ENCODE measurements at regions not wholly inside any gene's neighbourhood (a gene's known extent, or its start where the extent isn't known, plus 50 kb on each side); places are given as distances from the start of the nearest gene placed in this dataset.

DNA sequence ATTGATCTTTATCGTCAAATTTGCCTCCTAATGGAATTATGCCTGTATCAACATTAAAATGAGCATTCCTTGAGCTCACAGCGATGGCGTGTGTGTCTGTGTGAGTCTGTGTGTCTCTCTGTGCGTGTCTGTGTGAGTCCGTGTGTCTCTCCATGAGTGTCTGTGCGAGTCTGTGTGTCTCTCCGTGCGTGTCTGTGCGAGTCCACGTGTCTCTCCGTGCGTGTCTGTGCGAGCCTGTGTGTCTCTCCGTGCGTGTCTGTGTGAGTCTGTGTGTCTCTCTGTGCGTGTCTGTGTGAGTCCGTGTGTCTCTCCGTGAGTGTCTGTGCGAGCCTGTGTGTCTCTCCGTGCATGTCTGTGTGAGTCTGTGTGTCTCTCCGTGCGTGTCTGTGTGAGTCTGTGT lies 326.5 kb upstream of the B3GAT1 start:
- no peak for DNase-seq (ENCODE audit: low read depth)
- POLR2A ChIA-PET: no interaction called here

DNA sequence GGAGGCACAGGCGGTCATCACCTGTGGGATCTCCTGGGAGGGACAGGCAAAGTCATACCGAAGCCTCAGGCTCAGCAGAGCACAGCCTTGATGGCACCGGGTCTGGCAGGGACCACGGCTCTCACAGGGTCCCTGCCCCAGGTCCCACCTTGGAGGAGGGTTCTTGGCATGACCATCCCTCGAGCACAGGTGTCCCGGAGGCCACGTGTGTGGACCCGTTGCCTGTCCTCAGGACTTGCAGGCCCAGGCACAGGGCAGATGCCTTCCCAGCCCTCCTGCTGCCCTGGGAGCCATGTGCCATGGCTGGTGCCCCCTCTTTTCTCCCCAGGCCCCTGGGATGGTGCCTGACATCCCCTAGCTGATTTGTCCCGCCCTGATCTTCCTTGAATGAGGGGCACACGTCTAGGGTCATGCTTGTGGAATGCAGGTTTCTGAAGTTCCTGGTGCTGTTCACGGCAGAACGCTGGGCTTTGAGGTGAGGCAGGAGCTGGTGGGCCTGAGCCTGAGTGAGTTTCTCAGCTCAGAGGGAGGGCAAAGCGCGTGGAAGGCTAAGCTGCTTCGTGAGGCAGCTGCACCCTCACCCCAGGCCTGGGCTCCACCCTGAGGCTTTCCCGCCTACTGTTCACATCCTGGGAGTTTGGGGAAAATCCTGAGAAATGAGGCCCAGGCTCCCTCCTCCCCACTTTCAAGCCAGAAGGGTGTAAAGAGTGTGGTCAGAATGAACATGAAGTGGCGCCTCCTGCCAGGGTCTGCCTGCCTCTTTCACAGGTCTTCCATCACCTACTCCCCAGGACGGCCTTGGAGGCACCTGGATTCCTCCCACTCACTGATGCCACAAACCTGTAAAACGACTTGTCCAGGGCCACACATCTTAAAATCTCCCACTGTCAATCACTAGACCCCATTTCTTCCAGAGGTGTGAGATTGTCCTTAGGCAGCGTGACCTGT lies 325.8 kb upstream of the B3GAT1 start:
- POLR2A ChIA-PET: no interaction called here
- DNase-seq (ENCODE audit: low read depth): no peak
- CTCF ChIA-PET: no interaction called here
- Histone ChIP-seq H3K4me3 (ENCODE audit: low read depth, low read length) (no peak overlapping the region), H3K27me3 (ENCODE audit: control insufficient read depth, insufficient read depth, low read length) (no peaks in the 10 kb centered on the region), H3K36me3 (ENCODE audit: control insufficient read depth, insufficient read depth, low read length) (no peaks in the 10 kb centered on the region)
- TF ChIP-seq, protein P1, sequence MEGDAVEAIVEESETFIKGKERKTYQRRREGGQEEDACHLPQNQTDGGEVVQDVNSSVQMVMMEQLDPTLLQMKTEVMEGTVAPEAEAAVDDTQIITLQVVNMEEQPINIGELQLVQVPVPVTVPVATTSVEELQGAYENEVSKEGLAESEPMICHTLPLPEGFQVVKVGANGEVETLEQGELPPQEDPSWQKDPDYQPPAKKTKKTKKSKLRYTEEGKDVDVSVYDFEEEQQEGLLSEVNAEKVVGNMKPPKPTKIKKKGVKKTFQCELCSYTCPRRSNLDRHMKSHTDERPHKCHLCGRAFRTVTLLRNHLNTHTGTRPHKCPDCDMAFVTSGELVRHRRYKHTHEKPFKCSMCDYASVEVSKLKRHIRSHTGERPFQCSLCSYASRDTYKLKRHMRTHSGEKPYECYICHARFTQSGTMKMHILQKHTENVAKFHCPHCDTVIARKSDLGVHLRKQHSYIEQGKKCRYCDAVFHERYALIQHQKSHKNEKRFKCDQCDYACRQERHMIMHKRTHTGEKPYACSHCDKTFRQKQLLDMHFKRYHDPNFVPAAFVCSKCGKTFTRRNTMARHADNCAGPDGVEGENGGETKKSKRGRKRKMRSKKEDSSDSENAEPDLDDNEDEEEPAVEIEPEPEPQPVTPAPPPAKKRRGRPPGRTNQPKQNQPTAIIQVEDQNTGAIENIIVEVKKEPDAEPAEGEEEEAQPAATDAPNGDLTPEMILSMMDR (IDR thresholded peaks at IDR 0.05; ENCODE audit: insufficient read depth, low read depth, low read length): no peak

More for the DNA sequence above, 326.5 kb upstream of the B3GAT1 start:
- no peaks in the 10 kb centered on the region for H3K27me3 ChIP-seq (ENCODE audit: control insufficient read depth, insufficient read depth, low read length)
- no peaks in the 10 kb centered on the region for H3K36me3 ChIP-seq (ENCODE audit: control insufficient read depth, insufficient read depth, low read length)
- TF ChIP-seq, protein P1 (IDR thresholded peaks at IDR 0.05; ENCODE audit: insufficient read depth, low read depth, low read length): no peak
- CTCF ChIA-PET: no interaction called here
- H3K4me3 ChIP-seq (ENCODE audit: low read depth, low read length): no peak overlapping the region

DNA sequence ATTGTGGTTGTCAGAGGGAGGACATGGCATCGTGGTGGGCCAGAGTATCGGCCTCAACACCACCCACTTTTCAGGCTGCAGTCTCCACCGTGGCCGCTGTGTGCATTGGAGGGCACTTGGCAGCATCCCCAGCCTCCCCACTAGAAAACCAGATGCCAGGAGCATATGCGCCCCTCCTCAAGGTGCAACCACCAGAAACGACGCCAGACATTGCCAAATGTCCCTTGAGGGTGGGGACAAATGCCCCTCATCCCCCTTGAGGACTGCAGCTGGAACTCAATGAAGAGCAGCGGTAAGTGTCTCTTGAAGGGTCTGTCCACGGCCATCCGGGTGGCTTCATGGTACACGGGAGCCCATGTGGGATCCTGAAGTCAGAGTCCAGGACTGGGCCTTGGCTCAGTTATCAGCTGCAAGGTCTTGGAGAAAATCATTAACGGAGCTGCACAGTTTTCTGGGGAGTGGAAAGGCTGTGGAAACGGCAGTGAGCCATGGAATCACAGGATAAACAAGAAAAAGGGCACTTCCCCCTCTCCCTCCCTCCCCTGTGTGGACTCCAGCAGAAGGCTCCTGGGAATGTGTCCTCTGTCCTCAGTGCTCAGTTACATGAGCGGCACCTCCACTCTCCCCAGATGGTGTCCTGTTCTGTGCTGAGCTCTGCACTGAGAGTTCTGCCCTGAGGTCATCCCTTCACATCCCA lies 324.4 kb upstream of the B3GAT1 start:
- Histone ChIP-seq H3K27me3 (ENCODE audit: control insufficient read depth, insufficient read depth, low read length) (no peaks in the 10 kb centered on the region), H3K36me3 (ENCODE audit: control insufficient read depth, insufficient read depth, low read length) (no peaks in the 10 kb centered on the region), H3K4me3 (ENCODE audit: low read depth, low read length) (no peak overlapping the region)
- ChIA-PET CTCF (no interaction called here), POLR2A (no interaction called here)
- TF ChIP-seq, protein P1 (IDR thresholded peaks at IDR 0.05; ENCODE audit: insufficient read depth, low read depth, low read length): no peak
- DNase-seq (ENCODE audit: low read depth): no peak

DNA sequence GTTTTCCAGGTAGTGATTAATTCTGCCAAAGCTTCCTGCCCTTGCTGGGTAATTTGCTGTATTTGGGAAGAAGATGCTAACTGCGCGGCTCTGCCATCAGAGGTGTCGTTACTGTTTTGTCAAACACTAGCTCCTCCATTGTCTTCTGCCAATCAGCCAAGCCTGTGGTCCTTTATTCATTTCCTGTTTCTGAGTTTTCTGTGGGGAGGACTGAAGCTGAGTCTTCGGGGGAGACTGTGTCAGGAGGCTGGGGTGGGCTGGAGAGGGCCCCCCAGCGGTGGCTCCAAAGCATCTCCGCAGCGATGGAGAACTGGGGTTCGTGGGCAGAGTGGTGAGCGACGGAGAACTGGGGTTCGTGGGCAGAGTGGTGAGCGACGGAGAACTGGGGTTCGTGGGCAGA lies 322.9 kb upstream of the B3GAT1 start:
- no peaks in the 10 kb centered on the region for H3K36me3 ChIP-seq (ENCODE audit: control insufficient read depth, insufficient read depth, low read length)
- no peak for DNase-seq (ENCODE audit: low read depth)
- no peak overlapping the region for H3K4me3 ChIP-seq (ENCODE audit: low read depth, low read length)
- ChIA-PET CTCF (interaction anchor here (0.6 kb wide), 1 partner anchor 134 kb away, joined by 3 read pairs; no protein-coding TSS in a partner anchor), POLR2A (no interaction called here)
- H3K27me3 ChIP-seq (ENCODE audit: control insufficient read depth, insufficient read depth, low read length): no peaks in the 10 kb centered on the region
- TF ChIP-seq, protein P1 (IDR thresholded peaks at IDR 0.05; ENCODE audit: insufficient read depth, low read depth, low read length): no peak

DNA sequence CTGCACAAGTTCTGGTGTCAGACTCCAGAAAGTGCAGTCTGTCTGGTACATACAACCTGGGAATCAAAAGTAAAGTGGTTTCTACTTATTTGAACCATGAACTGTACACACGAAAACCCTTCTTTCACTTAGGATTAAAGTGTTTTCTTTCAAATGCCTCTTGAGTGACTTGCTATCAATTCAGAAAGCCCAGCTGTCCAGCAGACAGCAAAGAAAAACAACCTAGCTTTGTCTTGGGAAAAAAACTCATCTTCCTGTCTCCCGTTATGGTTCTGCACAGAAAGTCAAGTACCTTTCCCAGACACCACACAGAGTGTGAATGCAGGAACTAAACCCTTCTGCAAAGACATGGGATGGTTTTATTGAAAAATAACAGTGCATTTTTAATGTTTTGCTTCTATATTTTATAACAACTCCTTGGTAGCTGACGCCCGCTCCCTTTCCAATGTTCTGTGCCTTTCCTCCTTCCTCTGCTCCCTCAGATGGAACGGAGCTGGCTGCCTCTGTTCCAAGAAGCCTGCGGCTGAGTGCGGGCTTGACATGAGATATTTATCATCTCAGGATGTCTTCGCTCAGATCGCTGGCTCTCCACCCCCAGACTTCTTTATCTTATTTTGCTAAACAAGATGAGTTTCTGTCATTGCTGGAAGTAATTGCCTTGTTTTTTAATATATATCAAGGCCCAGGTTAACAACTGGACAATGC lies 322.3 kb upstream of the B3GAT1 start:
- Histone ChIP-seq H3K36me3 (ENCODE audit: control insufficient read depth, insufficient read depth, low read length) (no peaks in the 10 kb centered on the region), H3K4me3 (ENCODE audit: low read depth, low read length) (no peak overlapping the region), H3K27me3 (ENCODE audit: control insufficient read depth, insufficient read depth, low read length) (no peaks in the 10 kb centered on the region)
- ChIA-PET POLR2A (no interaction called here), CTCF (no interaction called here)
- TF ChIP-seq, protein P1 (IDR thresholded peaks at IDR 0.05; ENCODE audit: insufficient read depth, low read depth, low read length): no peak
- no peak for DNase-seq (ENCODE audit: low read depth)

Data from BJ (cell line).